ENCODE measurements at regions not wholly inside any gene's neighbourhood (a gene's known extent, or its start where the extent isn't known, plus 50 kb on each side); places are given as distances from the start of the nearest gene placed in this dataset.
"Not testable (repeated sequence)": the region's sequence is repeated elsewhere in the genome, so short reads cannot be mapped to it uniquely, and the experiment has no call there.

GRCh38 chr5:174951151-174951780 lies 226.9 kb downstream of the MSX2 start:
- no peak overlapping the region for H3K4me3 ChIP-seq (ENCODE audit: control insufficient read depth, low read depth, low read length)
- TF ChIP-seq, protein P1, sequence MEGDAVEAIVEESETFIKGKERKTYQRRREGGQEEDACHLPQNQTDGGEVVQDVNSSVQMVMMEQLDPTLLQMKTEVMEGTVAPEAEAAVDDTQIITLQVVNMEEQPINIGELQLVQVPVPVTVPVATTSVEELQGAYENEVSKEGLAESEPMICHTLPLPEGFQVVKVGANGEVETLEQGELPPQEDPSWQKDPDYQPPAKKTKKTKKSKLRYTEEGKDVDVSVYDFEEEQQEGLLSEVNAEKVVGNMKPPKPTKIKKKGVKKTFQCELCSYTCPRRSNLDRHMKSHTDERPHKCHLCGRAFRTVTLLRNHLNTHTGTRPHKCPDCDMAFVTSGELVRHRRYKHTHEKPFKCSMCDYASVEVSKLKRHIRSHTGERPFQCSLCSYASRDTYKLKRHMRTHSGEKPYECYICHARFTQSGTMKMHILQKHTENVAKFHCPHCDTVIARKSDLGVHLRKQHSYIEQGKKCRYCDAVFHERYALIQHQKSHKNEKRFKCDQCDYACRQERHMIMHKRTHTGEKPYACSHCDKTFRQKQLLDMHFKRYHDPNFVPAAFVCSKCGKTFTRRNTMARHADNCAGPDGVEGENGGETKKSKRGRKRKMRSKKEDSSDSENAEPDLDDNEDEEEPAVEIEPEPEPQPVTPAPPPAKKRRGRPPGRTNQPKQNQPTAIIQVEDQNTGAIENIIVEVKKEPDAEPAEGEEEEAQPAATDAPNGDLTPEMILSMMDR (IDR thresholded peaks at IDR 0.05; ENCODE audit: control insufficient read depth, insufficient read depth, low read depth, low read length, missing control alignments) = peak; percentile 96
- peak; percentile 78 for DNase-seq (ENCODE audit: low read depth)

GRCh38 chr5:174947548-174947947 lies 223.2 kb downstream of the MSX2 start:
- no peak overlapping the region for H3K4me3 ChIP-seq (ENCODE audit: control insufficient read depth, low read depth, low read length)
- TF ChIP-seq, protein P1 (IDR thresholded peaks at IDR 0.05; ENCODE audit: control insufficient read depth, insufficient read depth, low read depth, low read length, missing control alignments) = no peak
- DNase-seq (ENCODE audit: low read depth) = no peak

GRCh38 chr5:174945853-174946252 lies 221.5 kb downstream of the MSX2 start:
- no peak overlapping the region for H3K4me3 ChIP-seq (ENCODE audit: control insufficient read depth, low read depth, low read length)
- TF ChIP-seq, protein P1 (IDR thresholded peaks at IDR 0.05; ENCODE audit: control insufficient read depth, insufficient read depth, low read depth, low read length, missing control alignments) = no peak
- DNase-seq (ENCODE audit: low read depth) = no peak

- TF ChIP-seq, protein P1 (IDR thresholded peaks at IDR 0.05; ENCODE audit: control insufficient read depth, insufficient read depth, low read depth, low read length, missing control alignments) = no peak
- no peak for DNase-seq (ENCODE audit: low read depth)
- no peak overlapping the region for H3K4me3 ChIP-seq (ENCODE audit: control insufficient read depth, low read depth, low read length)
Observed at GRCh38 chr5:174943785-174944184, 219.4 kb downstream of the MSX2 start.

- not testable (repeated sequence) for DNase-seq (ENCODE audit: low read depth); H3K4me3 ChIP-seq (ENCODE audit: control insufficient read depth, low read depth, low read length)
Observed at GRCh38 chr5:174943002-174943401, 218.6 kb downstream of the MSX2 start.

DNA sequence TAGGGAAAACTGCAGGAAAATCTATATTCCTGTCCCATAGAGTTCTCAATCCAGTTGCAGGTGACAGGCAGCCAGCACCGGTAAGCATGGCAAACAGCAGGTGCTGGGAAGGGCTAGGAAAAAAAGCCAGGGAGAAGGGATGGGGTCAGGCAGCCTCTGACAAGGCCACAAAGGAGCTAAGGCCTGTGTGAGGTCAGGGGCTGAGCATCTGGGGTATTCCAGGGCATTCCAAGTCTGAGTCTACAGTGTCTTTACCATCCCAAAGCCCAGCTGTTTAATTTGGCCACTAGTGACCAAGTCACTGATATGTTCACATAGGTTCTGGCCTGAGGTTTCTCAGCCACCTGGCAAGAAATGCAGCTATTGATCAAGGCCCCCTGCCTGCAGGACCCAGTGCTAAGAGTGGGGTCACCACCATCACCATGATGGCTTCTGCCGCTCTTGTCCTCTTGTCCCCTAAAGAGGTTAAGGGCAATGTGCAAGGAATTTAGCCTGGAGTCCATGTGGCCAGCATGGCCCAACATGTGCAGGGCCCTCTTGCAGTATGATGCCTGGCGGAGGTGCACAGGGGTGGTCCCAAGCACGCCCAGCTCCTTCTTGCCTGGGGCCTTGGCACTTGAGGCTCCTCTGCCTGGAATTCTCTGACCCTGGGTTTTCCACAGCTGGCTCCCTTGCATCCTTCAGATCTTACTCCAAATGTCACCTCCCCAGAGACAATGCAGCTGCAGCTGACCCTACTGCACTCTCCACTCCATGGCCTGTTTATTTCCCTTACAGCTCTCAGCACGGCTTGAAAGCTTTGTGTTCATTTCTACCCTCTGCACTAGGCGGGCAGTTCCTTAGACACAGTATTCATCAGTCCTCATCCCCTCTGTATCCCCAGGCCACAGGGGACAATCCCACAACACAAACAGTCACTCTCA lies 213.1 kb downstream of the MSX2 start:
- TF ChIP-seq, protein P1 (IDR thresholded peaks at IDR 0.05; ENCODE audit: control insufficient read depth, insufficient read depth, low read depth, low read length, missing control alignments) = no peak
- DNase-seq (ENCODE audit: low read depth) = no peak
- no peak overlapping the region for H3K4me3 ChIP-seq (ENCODE audit: control insufficient read depth, low read depth, low read length)

GRCh38 chr5:174935854-174936474 lies 211.6 kb downstream of the MSX2 start:
- DNase-seq (ENCODE audit: low read depth) = no peak
- H3K4me3 ChIP-seq (ENCODE audit: control insufficient read depth, low read depth, low read length) = no peak overlapping the region
- TF ChIP-seq, protein P1 (IDR thresholded peaks at IDR 0.05; ENCODE audit: control insufficient read depth, insufficient read depth, low read depth, low read length, missing control alignments) = peak; percentile 95

GRCh38 chr5:174931033-174931432 lies 206.7 kb downstream of the MSX2 start:
- H3K4me3 ChIP-seq (ENCODE audit: control insufficient read depth, low read depth, low read length); DNase-seq (ENCODE audit: low read depth): not testable (repeated sequence)

Data from AG09309 (cell line).